ENCODE measurements at regions not wholly inside any gene's neighbourhood (a gene's known extent, or its start where the extent isn't known, plus 50 kb on each side); places are given as distances from the start of the nearest gene placed in this dataset.

GRCh38 chr18:56545464-56545863, 92.9 kb downstream of the TXNL1 start:
- Mint-ChIP-seq H3K27me3 (ENCODE audit: low read depth) (no peaks in the 10 kb centered on the region), H3K27ac (ENCODE audit: unreplicated experiment) (no peak overlapping the region)
- no peak for TF ChIP-seq CTCF (IDR thresholded peaks at IDR 0.05)

GRCh38 chr18:56542476-56542875, 95.9 kb downstream of the TXNL1 start:
- Mint-ChIP-seq H3K27me3 (ENCODE audit: low read depth) (no peaks in the 10 kb centered on the region), H3K4me1 (ENCODE audit: low read depth) (no peaks in the 10 kb centered on the region), H3K36me3 (ENCODE audit: low read depth) (no peaks in the 10 kb centered on the region), H3K27ac (ENCODE audit: unreplicated experiment) (no peak overlapping the region), H3K9me3 (ENCODE audit: low read depth) (peaks cover 2% of the 10 kb centered on the region), H3K4me3 (ENCODE audit: unreplicated experiment) (no peak overlapping the region)
- DNase-seq (ENCODE audit: low spot score): no peak
- no peak for TF ChIP-seq CTCF (IDR thresholded peaks at IDR 0.05)

More at GRCh38 chr18:56545464-56545863, 92.9 kb downstream of the TXNL1 start:
- no peaks in the 10 kb centered on the region for H3K36me3 Mint-ChIP-seq (ENCODE audit: low read depth)
- H3K9me3 Mint-ChIP-seq (ENCODE audit: low read depth): peaks cover 2% of the 10 kb centered on the region
- no peak for DNase-seq (ENCODE audit: low spot score)
- H3K4me1 Mint-ChIP-seq (ENCODE audit: low read depth): no peaks in the 10 kb centered on the region
- no peak overlapping the region for H3K4me3 Mint-ChIP-seq (ENCODE audit: unreplicated experiment)

GRCh38 chr18:56541793-56542192, 96.6 kb downstream of the TXNL1 start:
- H3K27ac Mint-ChIP-seq (ENCODE audit: unreplicated experiment): no peak overlapping the region
- no peaks in the 10 kb centered on the region for H3K27me3 Mint-ChIP-seq (ENCODE audit: low read depth)
- H3K4me1 Mint-ChIP-seq (ENCODE audit: low read depth): no peaks in the 10 kb centered on the region
- no peak for DNase-seq (ENCODE audit: low spot score)
- H3K36me3 Mint-ChIP-seq (ENCODE audit: low read depth): no peaks in the 10 kb centered on the region
- no peak overlapping the region for H3K4me3 Mint-ChIP-seq (ENCODE audit: unreplicated experiment)
- TF ChIP-seq CTCF (IDR thresholded peaks at IDR 0.05): no peak
- peaks cover 2% of the 10 kb centered on the region for H3K9me3 Mint-ChIP-seq (ENCODE audit: low read depth)

- no peak for TF ChIP-seq CTCF (IDR thresholded peaks at IDR 0.05)
- no peaks in the 10 kb centered on the region for H3K36me3 Mint-ChIP-seq (ENCODE audit: low read depth)
- no peaks in the 10 kb centered on the region for H3K4me1 Mint-ChIP-seq (ENCODE audit: low read depth)
- no peak for DNase-seq (ENCODE audit: low spot score)
- no peak overlapping the region for H3K4me3 Mint-ChIP-seq (ENCODE audit: unreplicated experiment)
- no peaks in the 10 kb centered on the region for H3K27me3 Mint-ChIP-seq (ENCODE audit: low read depth)
- H3K9me3 Mint-ChIP-seq (ENCODE audit: low read depth): peaks cover 2% of the 10 kb centered on the region
- no peak overlapping the region for H3K27ac Mint-ChIP-seq (ENCODE audit: unreplicated experiment)
These were observed 97.1 kb downstream of the TXNL1 start for GRCh38 chr18:56541340-56541739.

- no peaks in the 10 kb centered on the region for H3K9me3 Mint-ChIP-seq (ENCODE audit: low read depth)
- no peak overlapping the region for H3K27ac Mint-ChIP-seq (ENCODE audit: unreplicated experiment)
- no peaks in the 10 kb centered on the region for H3K4me1 Mint-ChIP-seq (ENCODE audit: low read depth)
These were observed 99.6 kb downstream of the TXNL1 start for GRCh38 chr18:56538746-56539145.

More at GRCh38 chr18:56538746-56539145, 99.6 kb downstream of the TXNL1 start:
- H3K27me3 Mint-ChIP-seq (ENCODE audit: low read depth): peaks cover 4% of the 10 kb centered on the region
- H3K4me3 Mint-ChIP-seq (ENCODE audit: unreplicated experiment): no peak overlapping the region
- no peak for DNase-seq (ENCODE audit: low spot score)
- no peak for TF ChIP-seq CTCF (IDR thresholded peaks at IDR 0.05)
- H3K36me3 Mint-ChIP-seq (ENCODE audit: low read depth): no peaks in the 10 kb centered on the region
